ENCODE measurements at regions not wholly inside any gene's neighbourhood (a gene's known extent, or its start where the extent isn't known, plus 50 kb on each side); places are given as distances from the start of the nearest gene placed in this dataset.

- TF ChIP-seq POLR2A (IDR thresholded peaks at IDR 0.05) (no peak), EP300 (IDR thresholded peaks at IDR 0.05) (no peak)
- TF ChIP-seq, protein P1, sequence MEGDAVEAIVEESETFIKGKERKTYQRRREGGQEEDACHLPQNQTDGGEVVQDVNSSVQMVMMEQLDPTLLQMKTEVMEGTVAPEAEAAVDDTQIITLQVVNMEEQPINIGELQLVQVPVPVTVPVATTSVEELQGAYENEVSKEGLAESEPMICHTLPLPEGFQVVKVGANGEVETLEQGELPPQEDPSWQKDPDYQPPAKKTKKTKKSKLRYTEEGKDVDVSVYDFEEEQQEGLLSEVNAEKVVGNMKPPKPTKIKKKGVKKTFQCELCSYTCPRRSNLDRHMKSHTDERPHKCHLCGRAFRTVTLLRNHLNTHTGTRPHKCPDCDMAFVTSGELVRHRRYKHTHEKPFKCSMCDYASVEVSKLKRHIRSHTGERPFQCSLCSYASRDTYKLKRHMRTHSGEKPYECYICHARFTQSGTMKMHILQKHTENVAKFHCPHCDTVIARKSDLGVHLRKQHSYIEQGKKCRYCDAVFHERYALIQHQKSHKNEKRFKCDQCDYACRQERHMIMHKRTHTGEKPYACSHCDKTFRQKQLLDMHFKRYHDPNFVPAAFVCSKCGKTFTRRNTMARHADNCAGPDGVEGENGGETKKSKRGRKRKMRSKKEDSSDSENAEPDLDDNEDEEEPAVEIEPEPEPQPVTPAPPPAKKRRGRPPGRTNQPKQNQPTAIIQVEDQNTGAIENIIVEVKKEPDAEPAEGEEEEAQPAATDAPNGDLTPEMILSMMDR (IDR thresholded peaks at IDR 0.05) = no peak
Observed at GRCh38 chr13:33489563-33489962, 204.0 kb upstream of the STARD13 start.
